Endometrial microvascular endothelial cells (primary cell): ENCODE measurements at regions not wholly inside any gene's neighbourhood (a gene's known extent, or its start where the extent isn't known, plus 50 kb on each side); places are given as distances from the start of the nearest gene placed in this dataset.
"Not testable (repeated sequence)": the region's sequence is repeated elsewhere in the genome, so short reads cannot be mapped to it uniquely, and the experiment has no call there.

ENCODE experiments used
- in situ Hi-C: cut with HindIII; loops from 2 replicates; pipeline ENCODE4 v1.10.0; 2017; ENCODE audit warnings: low sequenced_read_pairs, low pct_unique_long_range_greater_than_20kb; ENCODE audit errors: inconsistent ontology term

- in situ Hi-C loops, result no loop called here
Observed at GRCh38 chr15:92705764-92706163, 50.2 kb upstream of the FAM174B start.

- in situ Hi-C loops, result no loop called here
Observed at GRCh38 chr15:92706201-92706600, 50.6 kb upstream of the FAM174B start.

- in situ Hi-C loops, result no loop called here
Observed at GRCh38 chr15:92707880-92708551, 52.4 kb upstream of the FAM174B start.

- in situ Hi-C loops, result no loop called here
Observed at GRCh38 chr15:92708635-92709034, 53.1 kb upstream of the FAM174B start.

GRCh38 chr15:92709110-92709790 lies 53.7 kb upstream of the FAM174B start:
- in situ Hi-C loops, result no loop called here

GRCh38 chr15:92711457-92711831 lies 55.9 kb upstream of the FAM174B start:
- in situ Hi-C loops, result no loop called here

GRCh38 chr15:92714077-92714476 lies 58.5 kb upstream of the FAM174B start:
- in situ Hi-C loops, result no loop called here

GRCh38 chr15:92714477-92715401 lies 59.2 kb upstream of the FAM174B start:
- in situ Hi-C loops, result no loop called here

GRCh38 chr15:92715758-92716157 lies 60.2 kb upstream of the FAM174B start:
- in situ Hi-C loops, result no loop called here

- in situ Hi-C loops, result no loop called here
Observed at GRCh38 chr15:92719021-92719420, 63.4 kb upstream of the FAM174B start.

- in situ Hi-C loops, result no loop called here
Observed at GRCh38 chr15:92724144-92724543, 68.6 kb upstream of the FAM174B start.

GRCh38 chr15:92725171-92725570 lies 69.6 kb upstream of the FAM174B start:
- in situ Hi-C loops, result no loop called here

GRCh38 chr15:92728266-92728665 lies 72.7 kb upstream of the FAM174B start:
- in situ Hi-C loops, result no loop called here

GRCh38 chr15:92733090-92733933 lies 77.7 kb upstream of the FAM174B start:
- in situ Hi-C loops, result no loop called here

GRCh38 chr15:92733934-92734521 lies 78.5 kb upstream of the FAM174B start:
- in situ Hi-C loops, result no loop called here

GRCh38 chr15:92739246-92739645 lies 83.7 kb upstream of the FAM174B start:
- in situ Hi-C loops, result not testable (repeated sequence)

- in situ Hi-C loops, result no loop called here
Observed at GRCh38 chr15:92745845-92746271, 90.3 kb upstream of the FAM174B start.

- in situ Hi-C loops, result no loop called here
Observed at GRCh38 chr15:92747047-92747446, 91.5 kb upstream of the FAM174B start.
